SK-N-SH treated with all-trans-retinoic acid at 6 μM for 48 hours (cell line): ENCODE measurements at regions not wholly inside any gene's neighbourhood (a gene's known extent, or its start where the extent isn't known, plus 50 kb on each side); places are given as distances from the start of the nearest gene placed in this dataset.

Source experiments
- ATAC-seq: fragments of 200-7000 bp; cut with Tn5 transposase; 3 replicates; pipeline ENCODE4 v1.9.1; 2020; ENCODE audit warnings: mild to moderate bottlenecking, moderate library complexity
- BACH2 ChIP-seq: fragments of 250-450 bp; sonication (Bioruptor Pico); IDR thresholded peaks from 2 replicates; pipeline ENCODE4 v1.9.0; 2021; ENCODE audit warnings: mild to moderate bottlenecking, borderline replicate concordance
- CREB5 ChIP-seq: fragments of 250-450 bp; sonication (Bioruptor Pico); IDR thresholded peaks from 2 replicates; pipeline ENCODE4 v1.5.1; 2020; ENCODE audit warnings: low read depth, mild to moderate bottlenecking, moderate library complexity
- CSRNP3 ChIP-seq: fragments of 250-450 bp; sonication (Bioruptor Pico); IDR thresholded peaks from 2 replicates; pipeline ENCODE4 v1.5.1; 2021; ENCODE audit warnings: mild to moderate bottlenecking, moderate library complexity
- ESRRG ChIP-seq: fragments of 250-450 bp; sonication (Bioruptor Pico); IDR thresholded peaks from 2 replicates; pipeline ENCODE4 v1.6.1; 2021; ENCODE audit warnings: mild to moderate bottlenecking
- GLIS3 ChIP-seq: fragments of 250-450 bp; sonication (Bioruptor Pico); IDR thresholded peaks from 2 replicates; pipeline ENCODE4 v1.5.0; 2020; ENCODE audit warnings: mild to moderate bottlenecking, moderate library complexity
- ISL1 ChIP-seq: fragments of 250-450 bp; sonication (Bioruptor Pico); IDR thresholded peaks from 2 replicates; pipeline ENCODE4 v2.1.2; 2022; ENCODE audit warnings: mild to moderate bottlenecking, moderate library complexity
- OSR1 ChIP-seq: fragments of 250-450 bp; sonication (Bioruptor Pico); IDR thresholded peaks from 2 replicates; pipeline ENCODE4 v1.8.0; 2022; ENCODE audit warnings: moderate library complexity, mild to moderate bottlenecking, inconsistent platforms
- PATZ1 ChIP-seq: fragments of 250-450 bp; sonication (Bioruptor Pico); IDR thresholded peaks from 2 replicates; pipeline ENCODE4 v1.8.0; 2020; ENCODE audit warnings: mild to moderate bottlenecking, moderate library complexity, borderline replicate concordance
- POU6F1 ChIP-seq: fragments of 250-450 bp; sonication (Bioruptor Pico); IDR thresholded peaks from 2 replicates; pipeline ENCODE4 v1.8.0; 2021; ENCODE audit warnings: low read depth, mild to moderate bottlenecking, moderate library complexity, borderline replicate concordance
- PPARA ChIP-seq: fragments of 250-450 bp; sonication (Bioruptor Pico); IDR thresholded peaks from 2 replicates; pipeline ENCODE4 v1.5.0; 2020; ENCODE audit warnings: mild to moderate bottlenecking, borderline replicate concordance
- RARB ChIP-seq: fragments of 250-450 bp; sonication (Bioruptor Pico); IDR thresholded peaks from 2 replicates; pipeline ENCODE4 v1.8.0; 2021; ENCODE audit warnings: mild to moderate bottlenecking, moderate library complexity
- TCF4 ChIP-seq: fragments of 250-450 bp; sonication (Bioruptor Pico); IDR thresholded peaks from 2 replicates; pipeline ENCODE4 v1.8.0; 2021; ENCODE audit warnings: mild to moderate bottlenecking, moderate library complexity, borderline replicate concordance
- TOX ChIP-seq: fragments of 250-450 bp; sonication (Bioruptor Pico); IDR thresholded peaks from 2 replicates; pipeline ENCODE4 v1.8.0; 2021; ENCODE audit warnings: mild to moderate bottlenecking, moderate library complexity, borderline replicate concordance
- TSHZ2 ChIP-seq: fragments of 250-450 bp; sonication (Bioruptor Pico); IDR thresholded peaks from 2 replicates; pipeline ENCODE4 v1.5.0; 2020; ENCODE audit warnings: mild to moderate bottlenecking, moderate library complexity
- ZC3H10 ChIP-seq: fragments of 250-450 bp; sonication (Bioruptor Pico); IDR thresholded peaks from 2 replicates; pipeline ENCODE4 v1.5.1; 2021; ENCODE audit warnings: mild to moderate bottlenecking, moderate library complexity
- ZNF565 ChIP-seq: fragments of 450-650 bp; formaldehyde crosslinking; conservative IDR thresholded peaks from 2 replicates; pipeline ENCODE4 v1.5.0; 2020; ENCODE audit warnings: low read depth, mild to moderate bottlenecking, moderate library complexity
- ZNF70 ChIP-seq: fragments of 450-650 bp; formaldehyde crosslinking; IDR thresholded peaks from 2 replicates; pipeline ENCODE4 v1.5.0; 2020; ENCODE audit warnings: mild to moderate bottlenecking, moderate library complexity

DNA sequence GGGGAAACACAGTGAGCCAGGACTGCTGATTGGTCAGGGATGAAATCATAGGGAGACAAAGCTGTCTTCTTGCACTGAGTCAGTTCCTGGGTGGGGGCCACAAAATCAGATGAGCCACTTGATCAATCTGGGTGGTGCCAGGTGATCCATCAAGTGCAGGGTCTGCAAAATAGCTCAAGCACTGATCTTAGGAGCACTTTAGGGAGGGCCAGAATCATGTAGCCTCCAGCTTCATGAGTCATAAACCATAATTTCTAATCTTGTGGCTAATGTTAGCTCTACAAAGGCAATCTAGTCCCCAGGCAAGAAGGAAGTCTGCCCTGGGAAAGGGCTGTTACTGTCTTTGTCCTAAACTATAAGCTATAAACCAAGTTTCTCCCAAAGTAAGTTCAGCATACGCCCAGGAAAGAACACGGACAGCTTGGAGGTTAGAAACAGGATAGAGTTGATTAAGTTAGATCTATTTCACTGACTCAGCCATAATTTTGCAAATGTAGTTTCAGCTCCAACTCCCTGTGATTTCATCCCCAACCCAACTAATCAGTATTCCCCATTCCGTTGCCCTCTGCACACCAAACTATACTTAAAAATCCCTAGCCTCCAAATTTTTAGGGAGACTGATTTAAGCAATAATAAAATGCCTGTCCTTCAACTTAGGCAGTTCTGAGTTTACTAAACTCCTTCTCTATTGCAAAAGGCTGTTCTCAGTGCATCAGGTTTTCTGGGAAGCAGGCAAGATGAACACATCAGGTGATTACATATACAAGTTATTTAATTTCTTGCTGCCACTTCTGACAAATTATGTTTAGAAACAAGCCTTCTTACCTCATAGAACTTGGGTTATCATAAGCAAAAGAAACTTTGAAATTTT is 226.9 kb upstream of the SPOPL start:
- peak; percentile 27 for ATAC-seq
- no peak for TF ChIP-seq BACH2 (CRISPR knock-in tag)
- peak; percentile 9; the same call in 1 of the 2 replicates for TF ChIP-seq ISL1

GRCh38 chr2:138275292-138275690 is 226.3 kb upstream of the SPOPL start:
- TF ChIP-seq GLIS3 (CRISPR knock-in tag) (no peak), ISL1 (peak; percentile 68)
- ATAC-seq: peak; percentile 43

- no peak for TF ChIP-seq OSR1
- no peak for TF ChIP-seq RARB (CRISPR knock-in tag)
- TF ChIP-seq ISL1: peak; percentile 55
- TF ChIP-seq CREB5: no peak
- no peak for TF ChIP-seq PATZ1 (CRISPR knock-in tag)
- TF ChIP-seq PPARA (CRISPR knock-in tag): no peak
- no peak for TF ChIP-seq POU6F1 (CRISPR knock-in tag)
- TF ChIP-seq ZC3H10 (CRISPR knock-in tag): 0 out of 2 replicates have a peak, but pooled peaks have one; percentile 29
These were observed 225.7 kb upstream of the SPOPL start for GRCh38 chr2:138275881-138276280.

DNA sequence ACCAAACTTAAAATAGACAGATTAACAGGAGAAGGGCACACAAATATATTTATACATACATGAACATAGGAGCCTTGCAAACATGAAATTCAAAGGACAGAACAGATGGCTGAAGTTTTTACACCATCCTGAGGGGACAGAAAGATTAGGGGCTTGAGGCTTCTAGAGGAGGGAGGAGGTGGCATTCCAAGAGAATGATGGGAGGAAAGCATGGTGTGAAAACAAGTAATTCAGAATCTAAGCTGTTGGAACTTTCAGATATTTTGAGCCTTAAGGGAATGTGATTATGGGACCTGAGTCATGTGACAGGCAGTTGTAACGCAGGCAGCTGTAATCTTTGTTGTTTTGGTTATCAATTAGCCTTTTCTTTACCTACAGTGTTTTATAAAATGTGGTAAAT is 225.2 kb upstream of the SPOPL start:
- no peak for TF ChIP-seq ISL1
- TF ChIP-seq PPARA (CRISPR knock-in tag): no peak
- no peak for TF ChIP-seq ZNF70 (CRISPR knock-in tag)
- no peak for TF ChIP-seq ZNF565 (CRISPR knock-in tag)
- no peak for TF ChIP-seq TSHZ2 (CRISPR knock-in tag)
- no peak for TF ChIP-seq TOX (CRISPR knock-in tag)
- TF ChIP-seq ZC3H10 (CRISPR knock-in tag): no peak
- no peak for TF ChIP-seq ESRRG (CRISPR knock-in tag)
- no peak for TF ChIP-seq GLIS3 (CRISPR knock-in tag)
- TF ChIP-seq TCF4 (CRISPR knock-in tag): no peak
- no peak for TF ChIP-seq OSR1
- no peak for TF ChIP-seq BACH2 (CRISPR knock-in tag)
- TF ChIP-seq CSRNP3 (CRISPR knock-in tag): no peak
- peak; percentile 48 for ATAC-seq

More at GRCh38 chr2:138275881-138276280, 225.7 kb upstream of the SPOPL start:
- peak; percentile 83 for ATAC-seq
